ENCODE measurements at regions not wholly inside any gene's neighbourhood (a gene's known extent, or its start where the extent isn't known, plus 50 kb on each side); places are given as distances from the start of the nearest gene placed in this dataset.

DNA sequence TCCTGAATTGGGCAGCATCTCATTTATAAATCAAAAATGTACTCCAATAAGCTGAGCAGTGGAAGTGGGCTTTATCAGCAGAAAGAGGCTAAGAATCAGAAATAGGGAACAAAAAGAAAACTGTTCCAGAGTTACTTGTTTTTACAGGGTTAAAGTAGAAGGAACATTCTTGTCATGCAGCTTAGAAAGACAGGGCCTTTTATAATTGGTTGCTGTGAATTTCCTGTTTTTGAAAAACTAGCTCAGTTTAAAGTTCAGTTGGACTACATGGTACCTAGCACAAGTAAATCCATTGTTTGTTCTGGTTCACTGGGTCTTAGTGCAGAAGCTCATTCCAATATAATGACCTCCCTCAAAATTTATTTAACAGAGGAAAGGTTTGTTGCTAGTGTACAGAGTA is 200.8 kb downstream of the GRIA2 start:
- DNase-seq (ENCODE audit: extremely low read depth, low read depth) = no peak
- no peak overlapping the region for H3K4me3 ChIP-seq (replicated peaks; ENCODE audit: low read depth, low read length)
- TF ChIP-seq CTCF (IDR thresholded peaks at IDR 0.05; ENCODE audit: low read depth, low read length, missing control alignments) = no peak

All from HFF-Myc (cell line).